Lung (tissue), 11 donors: ENCODE measurements at regions not wholly inside any gene's neighbourhood (a gene's known extent, or its start where the extent isn't known, plus 50 kb on each side); places are given as distances from the start of the nearest gene placed in this dataset.

Experiments
- ATAC-seq: fragments of 200-7000 bp; cut with Tn5 transposase; one replicate; pipeline ENCODE4 v1.9.1; 2020; ENCODE audit warnings: moderate number of reproducible peaks; ENCODE audit not compliant: insufficient read depth, low FRiP score
- DNase-seq, 3 donors: peaks; one replicate each; pipeline ENCODE4 v3.0.0-alpha.2; 2013 to 2017
- H3K27ac ChIP-seq, 2 donors: one replicate each; pipeline ENCODE4 v1.5.1; 2013; ENCODE audit warnings: mild to moderate bottlenecking in 2 of 2, moderate library complexity in 2 of 2, control low read depth in 1 of 2, inconsistent platforms in 1 of 2, low read depth in 1 of 2, low read length in 1 of 2
- H3K27me3 ChIP-seq, 3 donors: one replicate each; pipeline ENCODE4 v1.5.1; 2013; ENCODE audit warnings: low read length in 2 of 3; ENCODE audit not compliant: control insufficient read depth in 3 of 3, insufficient read depth in 3 of 3
- H3K36me3 ChIP-seq, 4 donors: one replicate each; pipeline ENCODE4 v1.5.1; 2013; ENCODE audit warnings: low read length in 4 of 4, mild to moderate bottlenecking in 1 of 4, moderate library complexity in 1 of 4; ENCODE audit not compliant: control insufficient read depth in 4 of 4, insufficient read depth in 4 of 4
- H3K4me1 ChIP-seq, 5 donors: one replicate each; pipeline ENCODE4 v1.5.1; 2013; ENCODE audit warnings: low read length in 5 of 5, mild to moderate bottlenecking in 2 of 5, moderate library complexity in 1 of 5; ENCODE audit not compliant: control insufficient read depth in 5 of 5, insufficient read depth in 5 of 5
- H3K4me3 ChIP-seq: one replicate; pipeline ENCODE4 v1.5.1; 2013; ENCODE audit warnings: mild to moderate bottlenecking, control low read depth, moderate library complexity
- H3K9ac ChIP-seq, 2 donors: one replicate each; pipeline ENCODE4 v1.5.1; 2013; ENCODE audit warnings: low read length in 2 of 2, control low read depth in 1 of 2; ENCODE audit not compliant: insufficient read depth in 1 of 2
- H3K9me3 ChIP-seq, 4 donors: one replicate each; pipeline ENCODE4 v1.5.1; 2013; ENCODE audit warnings: low read length in 3 of 4, mild to moderate bottlenecking in 1 of 4, moderate library complexity in 1 of 4; ENCODE audit not compliant: control insufficient read depth in 4 of 4, insufficient read depth in 3 of 4
- CTCF ChIP-seq: IDR thresholded peaks from 2 replicates; pipeline ENCODE4 v1.5.1; 2012; ENCODE audit warnings: mild to moderate bottlenecking; ENCODE audit errors: control extremely low read depth, extremely low read depth
- WGBS, 2 donors: extraction: QIAGEN DNeasy Blood & Tissue Kit; methylation state at CpG; one replicate each; pipeline ENCODE4 v1.1.7; 2013; 5-methylcytosine and 5-hydroxymethylcytosine counted together
- donor health status: control.
- donor health status: control.
- donor health status: Bipolar disorder and iron deficiency.
- donor health status: healthy.
- donor health status: DM: yes; HTN: yes; CAD: no.

GRCh38 chr2:195214072-195214471 lies 443.0 kb upstream of the SLC39A10 start:
- no peak for TF ChIP-seq CTCF
- 77 to 86% methylated on average over 5 of the region's 5 CpGs for WGBS, 2 donors
- Histone ChIP-seq H3K4me3 (no peak overlapping the region), H3K36me3 (no peaks in the 10 kb centered on the region), H3K27ac (no peak overlapping the region), H3K27me3 (no peaks in the 10 kb centered on the region), H3K9me3 (no peaks in the 10 kb centered on the region), H3K9ac (no peak overlapping the region), H3K4me1 (no peaks in the 10 kb centered on the region)
- DNase-seq, result no peak
- no peak for ATAC-seq

- no peak overlapping the region for H3K27ac ChIP-seq
- no peak overlapping the region for H3K9ac ChIP-seq
- H3K36me3 ChIP-seq, result no peaks in the 10 kb centered on the region
- no peak for DNase-seq
- no peaks in the 10 kb centered on the region for H3K4me1 ChIP-seq
- H3K27me3 ChIP-seq, result no peaks in the 10 kb centered on the region
- TF ChIP-seq CTCF, result no peak
- H3K4me3 ChIP-seq, result no peak overlapping the region
- ATAC-seq, result no peak
- no peaks in the 10 kb centered on the region for H3K9me3 ChIP-seq
- WGBS, 2 donors, result 51 to 67% methylated on average over 3 of the region's 3 CpGs
These were observed 444.4 kb upstream of the SLC39A10 start for GRCh38 chr2:195212586-195212985.

GRCh38 chr2:195202163-195202845 lies 454.7 kb upstream of the SLC39A10 start:
- H3K9ac ChIP-seq, result no peak overlapping the region
- H3K9me3 ChIP-seq, result no peaks in the 10 kb centered on the region
- H3K27me3 ChIP-seq, result no peaks in the 10 kb centered on the region
- WGBS, 2 donors, result 34 to 46% methylated on average over 2 of the region's 2 CpGs
- H3K36me3 ChIP-seq, result no peaks in the 10 kb centered on the region
- H3K4me1 ChIP-seq, result no peaks in the 10 kb centered on the region
- no peak for ATAC-seq
- H3K4me3 ChIP-seq, result no peak overlapping the region
- no peak for TF ChIP-seq CTCF
- no peak for DNase-seq
- no peak overlapping the region for H3K27ac ChIP-seq

GRCh38 chr2:195199864-195200263 lies 457.2 kb upstream of the SLC39A10 start:
- no peak for TF ChIP-seq CTCF
- H3K4me3 ChIP-seq, result no peak overlapping the region

More at GRCh38 chr2:195199864-195200263, 457.2 kb upstream of the SLC39A10 start:
- ATAC-seq, result no peak
- no peaks in the 10 kb centered on the region for H3K36me3 ChIP-seq
- no peak overlapping the region for H3K9ac ChIP-seq
- no peaks in the 10 kb centered on the region for H3K27me3 ChIP-seq
- no peaks in the 10 kb centered on the region for H3K4me1 ChIP-seq
- no peaks in the 10 kb centered on the region for H3K9me3 ChIP-seq
- no peak for DNase-seq
- H3K27ac ChIP-seq, result no peak overlapping the region
